Esophagus muscularis mucosa (tissue), 4 donors: ENCODE measurements at regions not wholly inside any gene's neighbourhood (a gene's known extent, or its start where the extent isn't known, plus 50 kb on each side); places are given as distances from the start of the nearest gene placed in this dataset.

ENCODE experiments used
- DNase-seq: peaks from one replicate; pipeline ENCODE4 v3.0.0-alpha.2; 2017; ENCODE audit errors: extremely low spot score
- H3K27ac ChIP-seq, 4 donors: fragments of 200-600 bp; sonication (generic); replicated peaks in 1 of 4; 1 replicate in 3 of 4; 2 replicates in 1 of 4; pipeline ENCODE4 v1.5.1; 2016 to 2019; ENCODE audit warnings: mild to moderate bottlenecking in 1 of 4
- H3K27me3 ChIP-seq, 4 donors: fragments of 200-600 bp; sonication (generic); one replicate each; pipeline versions ENCODE4 v1.5.1 to v1.6.0; 2016 to 2019
- H3K36me3 ChIP-seq, 4 donors: fragments of 200-600 bp; sonication (generic); one replicate each; pipeline ENCODE4 v1.5.1; 2016 to 2019
- H3K4me1 ChIP-seq, 4 donors: fragments of 200-600 bp; sonication (generic); one replicate each; pipeline ENCODE4 v1.5.1; 2016 to 2019
- H3K4me3 ChIP-seq, 4 donors: fragments of 200-600 bp; sonication (generic); 1 replicate in 2 of 4; 2 replicates in 2 of 4; pipeline ENCODE4 v1.5.1; 2016 to 2019; ENCODE audit warnings: mild to moderate bottlenecking in 4 of 4, moderate library complexity in 1 of 4
- H3K9me3 ChIP-seq, 4 donors: fragments of 200-600 bp; sonication (generic); 1 replicate in 3 of 4; 2 replicates in 1 of 4; pipeline ENCODE4 v1.5.1; 2016 to 2019
- EP300 ChIP-seq: sonication (generic); formaldehyde crosslinking; IDR thresholded peaks from one replicate; pipeline ENCODE4 v1.6.1; 2017; ENCODE audit warnings: antibody characterized with exemption
- POLR2A ChIP-seq: fragments of 450-650 bp; IDR thresholded peaks from one replicate; pipeline ENCODE4 v1.6.1; 2017; ENCODE audit warnings: antibody characterized with exemption, moderate library complexity, mild to moderate bottlenecking, low read depth
- POLR2AphosphoS5 ChIP-seq, 2 donors: sonication (generic); formaldehyde crosslinking; IDR thresholded peaks; one replicate each; pipeline ENCODE4 v1.6.1; 2017; ENCODE audit warnings: antibody characterized with exemption in 2 of 2
- WGBS: methylation state at CpG from one replicate; pipeline ENCODE4 v1.1.5; 2018; 5-methylcytosine and 5-hydroxymethylcytosine counted together
- intact Hi-C: fragments of 100-400 bp; cut with DNase I; formaldehyde crosslinking; loops from one replicate; pipeline ENCODE4 v1.15.1; 2023
- TF ChIP-seq, protein P1 (sequence below), 3 experiments: fragments of 200-600 bp in 2 of 3; fragments of 450-650 bp in 1 of 3; sonication (generic) in 2 of 3; IDR thresholded peaks; one replicate each; pipeline ENCODE4 v1.5.1; 2017 to 2019; ENCODE audit warnings: antibody characterized with exemption in 3 of 3, mild to moderate bottlenecking in 2 of 3, moderate library complexity in 1 of 3

DNA sequence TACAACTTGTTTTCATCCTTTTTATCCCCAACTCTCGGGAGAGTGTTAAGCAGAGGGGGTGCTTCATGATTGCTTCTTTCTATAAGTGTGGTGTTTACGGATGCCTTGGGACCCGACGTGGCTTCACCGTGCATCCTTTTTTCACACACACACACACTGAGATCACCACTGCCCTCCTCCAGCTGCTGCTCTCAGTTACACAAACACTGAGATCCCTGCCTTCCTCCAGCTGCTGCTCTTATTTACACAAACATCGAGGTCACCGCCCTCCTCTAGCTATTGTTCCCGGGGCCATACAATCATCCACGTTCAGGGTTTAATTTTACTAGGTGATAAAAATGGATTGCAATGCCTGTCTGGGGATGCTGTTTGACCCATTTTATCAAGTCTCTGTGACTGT lies 155.4 kb upstream of the FAM9B start:
- no peaks in the 10 kb centered on the region for H3K4me1 ChIP-seq
- no peak overlapping the region for H3K27ac ChIP-seq
- 67% methylated on average over 9 of the region's 9 CpGs for WGBS
- no peaks in the 10 kb centered on the region for H3K36me3 ChIP-seq
- intact Hi-C loops: no loop called here
- H3K4me3 ChIP-seq: no peak overlapping the region
- DNase-seq: peak; percentile 12
- H3K27me3 ChIP-seq: no peaks in the 10 kb centered on the region
- TF ChIP-seq, protein P1, sequence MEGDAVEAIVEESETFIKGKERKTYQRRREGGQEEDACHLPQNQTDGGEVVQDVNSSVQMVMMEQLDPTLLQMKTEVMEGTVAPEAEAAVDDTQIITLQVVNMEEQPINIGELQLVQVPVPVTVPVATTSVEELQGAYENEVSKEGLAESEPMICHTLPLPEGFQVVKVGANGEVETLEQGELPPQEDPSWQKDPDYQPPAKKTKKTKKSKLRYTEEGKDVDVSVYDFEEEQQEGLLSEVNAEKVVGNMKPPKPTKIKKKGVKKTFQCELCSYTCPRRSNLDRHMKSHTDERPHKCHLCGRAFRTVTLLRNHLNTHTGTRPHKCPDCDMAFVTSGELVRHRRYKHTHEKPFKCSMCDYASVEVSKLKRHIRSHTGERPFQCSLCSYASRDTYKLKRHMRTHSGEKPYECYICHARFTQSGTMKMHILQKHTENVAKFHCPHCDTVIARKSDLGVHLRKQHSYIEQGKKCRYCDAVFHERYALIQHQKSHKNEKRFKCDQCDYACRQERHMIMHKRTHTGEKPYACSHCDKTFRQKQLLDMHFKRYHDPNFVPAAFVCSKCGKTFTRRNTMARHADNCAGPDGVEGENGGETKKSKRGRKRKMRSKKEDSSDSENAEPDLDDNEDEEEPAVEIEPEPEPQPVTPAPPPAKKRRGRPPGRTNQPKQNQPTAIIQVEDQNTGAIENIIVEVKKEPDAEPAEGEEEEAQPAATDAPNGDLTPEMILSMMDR (IDR thresholded peaks at IDR 0.05): no peak
- TF ChIP-seq POLR2A (no peak), POLR2AphosphoS5 (IDR thresholded peaks at IDR 0.05) (no peak), EP300 (no peak)
- no peaks in the 10 kb centered on the region for H3K9me3 ChIP-seq

DNA sequence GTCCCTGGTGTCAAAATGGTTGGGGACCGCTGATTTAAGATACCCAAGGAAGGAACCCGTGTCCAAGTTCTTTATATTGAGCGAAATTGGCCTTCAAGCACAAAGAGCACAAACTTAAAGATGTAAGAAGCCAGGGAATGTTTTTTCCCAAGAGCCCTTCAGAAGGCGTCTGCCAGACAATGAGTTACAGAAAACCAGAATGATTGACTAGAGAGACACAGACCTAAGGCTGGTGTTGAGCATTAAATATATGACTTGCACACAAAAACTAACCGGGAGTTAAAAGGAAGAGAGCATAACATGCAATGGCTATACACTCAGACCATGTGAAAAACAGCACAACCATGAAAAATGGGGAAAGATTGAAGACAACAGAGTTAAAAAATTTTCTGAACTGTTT lies 157.5 kb upstream of the FAM9B start:
- no peak overlapping the region for H3K27ac ChIP-seq
- no peak overlapping the region for H3K4me3 ChIP-seq
- no peaks in the 10 kb centered on the region for H3K27me3 ChIP-seq
- no peaks in the 10 kb centered on the region for H3K36me3 ChIP-seq
- no peak for DNase-seq
- TF ChIP-seq, protein P1 (IDR thresholded peaks at IDR 0.05): no peak
- TF ChIP-seq EP300 (no peak), POLR2AphosphoS5 (IDR thresholded peaks at IDR 0.05) (no peak), POLR2A (no peak)
- H3K9me3 ChIP-seq: no peaks in the 10 kb centered on the region
- intact Hi-C loops: no loop called here
- no peaks in the 10 kb centered on the region for H3K4me1 ChIP-seq
- 92% methylated on average over 5 of the region's 5 CpGs for WGBS

DNA sequence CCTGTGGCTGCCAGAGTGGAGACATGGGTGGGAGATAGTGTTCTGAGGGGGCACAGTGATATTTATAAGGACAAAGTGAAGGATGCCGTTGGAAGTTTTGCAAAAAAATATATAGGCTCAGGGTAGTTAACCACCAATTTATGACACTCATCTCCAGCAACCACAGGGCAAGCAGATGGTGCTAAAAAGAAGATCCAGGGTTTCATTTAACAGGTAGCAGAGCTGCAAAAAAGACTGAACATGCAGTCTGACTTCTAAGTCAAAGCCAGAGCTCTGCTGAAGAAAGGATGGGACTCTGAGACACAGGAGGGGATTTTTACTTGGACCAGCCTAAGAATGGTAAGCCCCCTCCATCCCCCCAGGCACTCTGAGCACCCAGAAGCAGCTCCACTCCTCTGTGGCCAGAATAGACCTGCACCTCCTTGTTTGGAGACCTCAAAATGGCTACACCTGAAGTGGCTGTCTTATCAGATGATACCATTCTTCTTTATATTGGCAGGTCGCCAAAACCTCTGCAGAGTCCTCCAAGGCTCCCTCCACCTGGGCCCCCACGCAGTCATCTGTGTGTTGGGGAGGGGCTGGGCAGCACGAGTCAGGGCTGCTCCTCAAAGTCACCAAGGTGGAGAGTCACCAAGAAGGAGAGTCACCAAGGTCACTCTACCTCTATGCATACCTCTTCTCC lies 161.4 kb upstream of the FAM9B start:
- Histone ChIP-seq H3K4me1 (no peaks in the 10 kb centered on the region), H3K4me3 (no peak overlapping the region), H3K9me3 (no peaks in the 10 kb centered on the region), H3K36me3 (no peaks in the 10 kb centered on the region), H3K27ac (no peak overlapping the region), H3K27me3 (no peaks in the 10 kb centered on the region)
- intact Hi-C loops: no loop called here
- WGBS: 48% methylated on average over 4 of the region's 4 CpGs
- peak; percentile 62 for DNase-seq
- TF ChIP-seq EP300 (no peak), POLR2AphosphoS5 (IDR thresholded peaks at IDR 0.05) (no peak), POLR2A (no peak)
- TF ChIP-seq, protein P1 (IDR thresholded peaks at IDR 0.05): no peak

DNA sequence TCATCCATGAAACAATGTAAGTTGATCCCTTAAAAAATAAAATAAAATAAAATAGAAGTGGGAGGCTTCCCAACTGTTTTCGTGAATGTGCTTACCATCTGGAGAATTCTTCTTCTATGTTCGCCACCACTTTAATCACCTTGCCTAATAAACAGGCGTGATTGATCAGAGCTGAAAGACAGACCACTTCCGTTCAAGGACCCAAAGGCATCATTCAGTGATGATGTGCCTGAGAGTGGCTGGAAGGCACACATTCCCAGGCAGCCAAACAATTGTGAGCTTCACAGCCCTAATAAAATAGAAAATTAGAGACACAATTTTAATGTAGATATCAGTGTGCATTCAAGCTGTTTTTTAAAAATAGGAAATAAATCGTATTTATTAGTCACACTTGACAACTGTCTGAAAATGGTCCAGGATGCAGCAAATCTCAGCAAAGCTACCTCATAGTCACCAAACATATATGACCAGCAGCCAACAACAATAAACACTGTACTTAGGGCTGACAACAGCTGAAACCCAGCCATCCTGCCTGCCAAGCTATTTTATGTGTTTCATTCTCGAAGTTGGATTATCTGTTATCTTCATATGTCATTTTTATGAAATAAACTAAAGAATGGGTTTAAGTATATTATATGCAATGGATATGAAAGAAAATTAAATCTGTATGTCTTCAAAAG lies 163.2 kb upstream of the FAM9B start:
- Histone ChIP-seq H3K4me1 (no peaks in the 10 kb centered on the region), H3K4me3 (no peak overlapping the region), H3K27me3 (no peaks in the 10 kb centered on the region), H3K36me3 (no peaks in the 10 kb centered on the region), H3K27ac (no peak overlapping the region), H3K9me3 (no peaks in the 10 kb centered on the region)
- TF ChIP-seq EP300 (no peak), POLR2A (no peak), POLR2AphosphoS5 (IDR thresholded peaks at IDR 0.05) (no peak)
- TF ChIP-seq, protein P1 (IDR thresholded peaks at IDR 0.05): no peak
- WGBS: 68% methylated on average over 6 of the region's 6 CpGs
- intact Hi-C loops: no loop called here
- no peak for DNase-seq
